ENCODE measurements at regions not wholly inside any gene's neighbourhood (a gene's known extent, or its start where the extent isn't known, plus 50 kb on each side); places are given as distances from the start of the nearest gene placed in this dataset.

- DNase-seq (ENCODE audit: low read depth) = no peak
Measured at GRCh38 chr15:36469311-36469966, 110.0 kb upstream of the CDIN1 start.

- DNase-seq (ENCODE audit: low read depth) = no peak
Measured at GRCh38 chr15:36472672-36473071, 106.8 kb upstream of the CDIN1 start.

GRCh38 chr15:36478561-36478960, 100.9 kb upstream of the CDIN1 start:
- DNase-seq (ENCODE audit: low read depth) = no peak

GRCh38 chr15:36479200-36479896, 100.1 kb upstream of the CDIN1 start:
- peak; percentile 67 for DNase-seq (ENCODE audit: low read depth)

GRCh38 chr15:36481156-36481555, 98.3 kb upstream of the CDIN1 start:
- no peak for DNase-seq (ENCODE audit: low read depth)

GRCh38 chr15:36483409-36483808, 96.0 kb upstream of the CDIN1 start:
- DNase-seq (ENCODE audit: low read depth) = no peak

- DNase-seq (ENCODE audit: low read depth) = no peak
Measured at GRCh38 chr15:36484038-36484778, 95.2 kb upstream of the CDIN1 start.

- no peak for DNase-seq (ENCODE audit: low read depth)
Measured at GRCh38 chr15:36491912-36492311, 87.5 kb upstream of the CDIN1 start.

- no peak for DNase-seq (ENCODE audit: low read depth)
Measured at GRCh38 chr15:36495456-36495991, 83.9 kb upstream of the CDIN1 start.

GRCh38 chr15:36497901-36498300, 81.5 kb upstream of the CDIN1 start:
- DNase-seq (ENCODE audit: low read depth) = no peak

- DNase-seq (ENCODE audit: low read depth) = no peak
Measured at GRCh38 chr15:36498401-36498800, 81.0 kb upstream of the CDIN1 start.

GRCh38 chr15:36498916-36499315, 80.5 kb upstream of the CDIN1 start:
- no peak for DNase-seq (ENCODE audit: low read depth)

- peak; percentile 52 for DNase-seq (ENCODE audit: low read depth)
Measured at GRCh38 chr15:36499412-36500389, 79.7 kb upstream of the CDIN1 start.

- DNase-seq (ENCODE audit: low read depth) = peak; percentile 71
Measured at GRCh38 chr15:36501063-36501678, 78.3 kb upstream of the CDIN1 start.

GRCh38 chr15:36502509-36502908, 76.9 kb upstream of the CDIN1 start:
- DNase-seq (ENCODE audit: low read depth) = no peak

GRCh38 chr15:36506733-36507356, 72.6 kb upstream of the CDIN1 start:
- DNase-seq (ENCODE audit: low read depth) = no peak

GRCh38 chr15:36507458-36507857, 72.0 kb upstream of the CDIN1 start:
- DNase-seq (ENCODE audit: low read depth) = no peak

- DNase-seq (ENCODE audit: low read depth) = no peak
Measured at GRCh38 chr15:36511594-36511993, 67.8 kb upstream of the CDIN1 start.

GRCh38 chr15:36517758-36518157, 61.7 kb upstream of the CDIN1 start:
- DNase-seq (ENCODE audit: low read depth) = no peak

- DNase-seq (ENCODE audit: low read depth) = no peak
Measured at GRCh38 chr15:36519067-36519466, 60.4 kb upstream of the CDIN1 start.

GRCh38 chr15:36525430-36525829, 54.0 kb upstream of the CDIN1 start:
- no peak for DNase-seq (ENCODE audit: low read depth)

Measured in fibroblast of gingiva (primary cell).